MM.1S (cell line): ENCODE measurements at regions not wholly inside any gene's neighbourhood (a gene's known extent, or its start where the extent isn't known, plus 50 kb on each side); places are given as distances from the start of the nearest gene placed in this dataset.

Experiments used
- EZH2phosphoT487 ChIP-seq: fragments of 300-600 bp; sonication (generic); IDR thresholded peaks from 2 replicates; pipeline ENCODE4 v1.6.1; 2018; ENCODE audit warnings: antibody characterized with exemption, low read length
- TF ChIP-seq, protein P1 (sequence below): fragments of 300-600 bp; sonication (generic); IDR thresholded peaks from 2 replicates; pipeline ENCODE4 v1.5.1; 2016; ENCODE audit warnings: antibody characterized with exemption, low read length, mixed read lengths

DNA sequence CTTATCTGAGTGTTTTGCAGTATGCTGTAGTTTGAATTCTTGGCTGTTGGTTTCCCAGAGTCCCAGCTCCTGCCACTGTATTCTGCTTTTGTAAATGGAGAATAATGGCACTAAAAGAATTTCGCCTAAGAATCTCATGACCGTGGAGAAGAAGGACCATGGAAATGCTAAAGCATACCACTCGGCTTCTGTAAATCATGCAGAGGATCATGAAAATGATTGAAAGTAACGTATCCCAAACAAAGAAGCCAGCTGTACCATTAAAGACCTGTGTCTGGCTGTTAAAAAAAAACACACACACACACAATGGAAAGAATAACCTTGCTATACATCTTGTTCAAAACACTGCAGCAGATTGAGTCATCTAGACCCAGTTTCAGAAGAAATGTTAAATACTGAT is 287.9 kb downstream of the ZNF326 start:
- TF ChIP-seq, protein P1, sequence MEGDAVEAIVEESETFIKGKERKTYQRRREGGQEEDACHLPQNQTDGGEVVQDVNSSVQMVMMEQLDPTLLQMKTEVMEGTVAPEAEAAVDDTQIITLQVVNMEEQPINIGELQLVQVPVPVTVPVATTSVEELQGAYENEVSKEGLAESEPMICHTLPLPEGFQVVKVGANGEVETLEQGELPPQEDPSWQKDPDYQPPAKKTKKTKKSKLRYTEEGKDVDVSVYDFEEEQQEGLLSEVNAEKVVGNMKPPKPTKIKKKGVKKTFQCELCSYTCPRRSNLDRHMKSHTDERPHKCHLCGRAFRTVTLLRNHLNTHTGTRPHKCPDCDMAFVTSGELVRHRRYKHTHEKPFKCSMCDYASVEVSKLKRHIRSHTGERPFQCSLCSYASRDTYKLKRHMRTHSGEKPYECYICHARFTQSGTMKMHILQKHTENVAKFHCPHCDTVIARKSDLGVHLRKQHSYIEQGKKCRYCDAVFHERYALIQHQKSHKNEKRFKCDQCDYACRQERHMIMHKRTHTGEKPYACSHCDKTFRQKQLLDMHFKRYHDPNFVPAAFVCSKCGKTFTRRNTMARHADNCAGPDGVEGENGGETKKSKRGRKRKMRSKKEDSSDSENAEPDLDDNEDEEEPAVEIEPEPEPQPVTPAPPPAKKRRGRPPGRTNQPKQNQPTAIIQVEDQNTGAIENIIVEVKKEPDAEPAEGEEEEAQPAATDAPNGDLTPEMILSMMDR, result no peak
- no peak for TF ChIP-seq EZH2phosphoT487
